NB4 (cell line): ENCODE measurements at regions not wholly inside any gene's neighbourhood (a gene's known extent, or its start where the extent isn't known, plus 50 kb on each side); places are given as distances from the start of the nearest gene placed in this dataset.

Experiments used
- DNase-seq: peaks from one replicate; pipeline ENCODE4 v3.0.0; 2010; ENCODE audit warnings: low read depth
- H3K4me3 ChIP-seq: one replicate; pipeline ENCODE4 v1.5.1; 2011; ENCODE audit warnings: mild to moderate bottlenecking, low read depth, low read length, moderate library complexity
- CTCF ChIP-seq: IDR thresholded peaks from one replicate; pipeline ENCODE4 v1.5.1; 2012; ENCODE audit warnings: low read depth, low read length
- MAX ChIP-seq: IDR thresholded peaks from 2 replicates; pipeline ENCODE4 v1.6.1; 2011; ENCODE audit warnings: low read depth, low read length
- MYC ChIP-seq: IDR thresholded peaks from 2 replicates; pipeline ENCODE4 v1.6.1; 2011; ENCODE audit warnings: low read depth, low read length
- POLR2A ChIP-seq: IDR thresholded peaks from 2 replicates; pipeline ENCODE4 v1.6.1; 2011; ENCODE audit warnings: mild to moderate bottlenecking; ENCODE audit not compliant: insufficient read length; ENCODE audit errors: extremely low read depth

GRCh38 chr3:65230261-65231139 lies 542.7 kb upstream of the ADAMTS9 start:
- H3K4me3 ChIP-seq, result no peak overlapping the region
- no peak for DNase-seq
- TF ChIP-seq MAX (no peak), POLR2A (no peak), CTCF (no peak), MYC (no peak)

GRCh38 chr3:65226287-65226686 lies 538.5 kb upstream of the ADAMTS9 start:
- H3K4me3 ChIP-seq, result no peak overlapping the region
- DNase-seq, result no peak
- TF ChIP-seq POLR2A, result no peak
- no peak for TF ChIP-seq MAX
- TF ChIP-seq CTCF, result no peak
- no peak for TF ChIP-seq MYC

GRCh38 chr3:65210026-65210814 lies 522.4 kb upstream of the ADAMTS9 start:
- H3K4me3 ChIP-seq, result no peak overlapping the region
- no peak for TF ChIP-seq MYC
- no peak for TF ChIP-seq POLR2A
- no peak for TF ChIP-seq MAX
- no peak for TF ChIP-seq CTCF
- DNase-seq, result no peak

GRCh38 chr3:65202395-65202794 lies 514.6 kb upstream of the ADAMTS9 start:
- DNase-seq, result no peak
- H3K4me3 ChIP-seq, result no peak overlapping the region
- TF ChIP-seq MYC, result no peak
- TF ChIP-seq CTCF, result no peak

- no peak for TF ChIP-seq POLR2A
- no peak for TF ChIP-seq CTCF
- TF ChIP-seq MYC, result no peak
- TF ChIP-seq MAX, result no peak
- DNase-seq, result no peak
- no peak overlapping the region for H3K4me3 ChIP-seq
Measured at GRCh38 chr3:65201926-65202325, 514.1 kb upstream of the ADAMTS9 start.
